Adrenal gland (tissue), 9 donors: ENCODE measurements at regions not wholly inside any gene's neighbourhood (a gene's known extent, or its start where the extent isn't known, plus 50 kb on each side); places are given as distances from the start of the nearest gene placed in this dataset.

Source experiments
- DNase-seq, 7 donors: peaks; one replicate each; pipeline ENCODE4 v3.0.0-alpha.2; 2019 to 2020
- H3K27ac ChIP-seq, 5 donors: fragments of 200-600 bp; sonication (generic) in 4 of 5; 1 replicate in 3 of 5; 2 replicates in 2 of 5; pipeline versions ENCODE4 v1.5.1 to v1.8.0; 2016 to 2020; ENCODE audit warnings: mild to moderate bottlenecking in 1 of 5
- H3K27me3 ChIP-seq: fragments of 200-600 bp; 2 replicates; pipeline ENCODE4 v1.8.0; 2021
- H3K36me3 ChIP-seq, 2 donors: fragments of 200-600 bp; replicated peaks in 1 of 2; 1 replicate in 1 of 2; 2 replicates in 1 of 2; pipeline versions ENCODE4 v1.5.1 to v1.8.0; 2018 to 2022
- H3K4me1 ChIP-seq, 2 donors: fragments of 200-600 bp; replicated peaks in 1 of 2; 1 replicate in 1 of 2; 2 replicates in 1 of 2; pipeline versions ENCODE4 v1.5.1 to v1.8.0; 2018 to 2021
- H3K4me3 ChIP-seq, 4 donors: fragments of 200-600 bp; sonication (generic) in 3 of 4; one replicate each; pipeline ENCODE4 v1.5.1; 2016 to 2018
- H3K9me3 ChIP-seq, 3 donors: fragments of 200-600 bp; sonication (generic) in 1 of 3; replicated peaks in 1 of 3; 1 replicate in 2 of 3; 2 replicates in 1 of 3; pipeline versions ENCODE4 v1.5.1 to v1.8.0; 2016 to 2021
- CTCF ChIP-seq, 6 experiments: fragments of 450-650 bp in 4 of 6; fragments of 200-600 bp in 2 of 6; sonication (generic) in 1 of 6; IDR thresholded peaks; 1 replicate in 5 of 6; 2 replicates in 1 of 6; pipeline versions ENCODE4 v1.5.1 to v1.8.0; 2016 to 2021; ENCODE audit warnings: antibody characterized with exemption in 6 of 6, mild to moderate bottlenecking in 2 of 6, moderate library complexity in 1 of 6
- POLR2A ChIP-seq, 2 donors: fragments of 450-650 bp; IDR thresholded peaks; one replicate each; pipeline ENCODE4 v1.6.1; 2017; ENCODE audit warnings: antibody characterized with exemption in 2 of 2, mild to moderate bottlenecking in 2 of 2, moderate library complexity in 1 of 2
- WGBS, 4 donors: extraction: QIAGEN DNeasy Blood & Tissue Kit in 2 of 4; methylation state at CpG; one replicate each; pipeline versions ENCODE4 v1.1.5 to v1.1.7; 2013 to 2017; 5-methylcytosine and 5-hydroxymethylcytosine counted together
- intact Hi-C, 2 donors: fragments of 100-400 bp; cut with DNase I; formaldehyde crosslinking; loops; one replicate each; pipeline versions ENCODE4 v1.14.1 to v1.15.0; 2022 to 2023
- donor health status: healthy with polysubstance abuse.
- donor health status: Bipolar disorder and iron deficiency.
- donor health status: DM: yes; HTN: yes; CAD: no.
- donor health status: DM: no; HTN: no; CAD: no.
- donor health status: DM: no; HTN: no; CAD: no.

- Histone ChIP-seq H3K36me3 (no peaks in the 10 kb centered on the region), H3K4me3 (no peak overlapping the region), H3K4me1 (no peaks in the 10 kb centered on the region), H3K27me3 (no peaks in the 10 kb centered on the region), H3K9me3 (no peaks in the 10 kb centered on the region), H3K27ac (no peak overlapping the region)
- no peak for DNase-seq
- TF ChIP-seq POLR2A (IDR thresholded peaks at IDR 0.05), result no peak
- TF ChIP-seq CTCF (IDR thresholded peaks at IDR 0.05), result no peak
- 82 to 96% (median 94%) methylated on average over 3 of the region's 3 CpGs for WGBS, 4 donors
- intact Hi-C loops, result loop anchor here in 1 of 2 donors (10.0 kb wide), 3 partner anchors 262 to 1472 kb away; no protein-coding TSS in a partner anchor
These were observed 151.6 kb downstream of the TM9SF2 start for GRCh38 chr13:99652901-99653300.

- Histone ChIP-seq H3K27ac (no peak overlapping the region), H3K9me3 (no peaks in the 10 kb centered on the region), H3K4me3 (no peak overlapping the region), H3K4me1 (no peaks in the 10 kb centered on the region), H3K36me3 (no peaks in the 10 kb centered on the region), H3K27me3 (no peaks in the 10 kb centered on the region)
- 88 to 100% (median 93%) methylated on average over 1 of the region's 1 CpG for WGBS, 4 donors
- no peak for DNase-seq
- intact Hi-C loops, result loop anchor here in 1 of 2 donors (10.0 kb wide), 3 partner anchors 263 to 1473 kb away; no protein-coding TSS in a partner anchor
- TF ChIP-seq POLR2A (IDR thresholded peaks at IDR 0.05), result no peak
- TF ChIP-seq CTCF (IDR thresholded peaks at IDR 0.05), result no peak
These were observed 150.9 kb downstream of the TM9SF2 start for GRCh38 chr13:99652141-99652540.

GRCh38 chr13:99651016-99651415 lies 149.7 kb downstream of the TM9SF2 start:
- no peak for TF ChIP-seq CTCF (IDR thresholded peaks at IDR 0.05)
- TF ChIP-seq POLR2A (IDR thresholded peaks at IDR 0.05), result no peak
- 87 to 96% (median 94%) methylated on average over 5 of the region's 5 CpGs for WGBS, 4 donors
- DNase-seq, result no peak
- no peaks in the 10 kb centered on the region for H3K4me1 ChIP-seq
- no peaks in the 10 kb centered on the region for H3K9me3 ChIP-seq
- intact Hi-C loops, result loop anchor here in 1 of 2 donors (10.0 kb wide), 3 partner anchors 264 to 1474 kb away; no protein-coding TSS in a partner anchor
- H3K27ac ChIP-seq, result no peak overlapping the region
- H3K4me3 ChIP-seq, result no peak overlapping the region
- H3K36me3 ChIP-seq, result no peaks in the 10 kb centered on the region
- H3K27me3 ChIP-seq, result no peaks in the 10 kb centered on the region

GRCh38 chr13:99650410-99650809 lies 149.1 kb downstream of the TM9SF2 start:
- Histone ChIP-seq H3K27ac (no peak overlapping the region), H3K4me1 (no peaks in the 10 kb centered on the region), H3K36me3 (no peaks in the 10 kb centered on the region), H3K9me3 (no peaks in the 10 kb centered on the region), H3K27me3 (no peaks in the 10 kb centered on the region), H3K4me3 (no peak overlapping the region)
- TF ChIP-seq POLR2A (IDR thresholded peaks at IDR 0.05) (no peak), CTCF (IDR thresholded peaks at IDR 0.05) (no peak)
- intact Hi-C loops, result loop anchor here in 1 of 2 donors (10.0 kb wide), 3 partner anchors 264 to 1474 kb away; no protein-coding TSS in a partner anchor
- WGBS, 4 donors, result 77 to 100% (median 94%) methylated on average over 1 of the region's 1 CpG
- no peak for DNase-seq
